Keratinocyte (primary cell): ENCODE measurements at regions not wholly inside any gene's neighbourhood (a gene's known extent, or its start where the extent isn't known, plus 50 kb on each side); places are given as distances from the start of the nearest gene placed in this dataset.

Experiments used
- DNase-seq: peaks from one replicate; pipeline ENCODE4 v3.0.0-alpha.2; 2011; ENCODE audit warnings: low read depth, missing footprints, low spot score
- FAIRE-seq: peaks from 2 replicates; lab custom pipeline; 2011; peaks lifted over from hg19 to GRCh38; lab: Jason Lieb, UNC
- H2AFZ ChIP-seq: 2 replicates; pipeline ENCODE4 v1.6.0; 2012; ENCODE audit warnings: low read length, control low read depth, inconsistent platforms; ENCODE audit not compliant: control insufficient read depth
- H3K27ac ChIP-seq: 2 replicates; pipeline ENCODE4 v1.5.1; 2011; ENCODE audit warnings: low read length; ENCODE audit not compliant: control insufficient read depth, insufficient read depth
- H3K27me3 ChIP-seq: 3 replicates; pipeline ENCODE4 v1.6.0; 2011; ENCODE audit warnings: low read length; ENCODE audit not compliant: control insufficient read depth, insufficient read depth; ENCODE audit errors: extremely low read depth
- H3K36me3 ChIP-seq, 2 experiments: 2 replicates in 1 of 2; 3 replicates in 1 of 2; pipeline ENCODE4 v1.5.1; 2011; ENCODE audit warnings: low read length in 2 of 2, mild to moderate bottlenecking in 1 of 2; ENCODE audit not compliant: control insufficient read depth in 2 of 2, insufficient read depth in 2 of 2; ENCODE audit errors: extremely low read depth in 1 of 2
- H3K4me1 ChIP-seq: 3 replicates; pipeline ENCODE4 v1.5.1; 2011; ENCODE audit warnings: low read length; ENCODE audit not compliant: control insufficient read depth, insufficient read depth; ENCODE audit errors: extremely low read depth
- H3K4me2 ChIP-seq: 3 replicates; pipeline ENCODE4 v1.6.0; 2011; ENCODE audit warnings: low read depth, low read length; ENCODE audit not compliant: control insufficient read depth, insufficient read depth; ENCODE audit errors: extremely low read depth
- H3K4me3 ChIP-seq, 3 experiments: fragments of 200-600 bp in 1 of 3; sonication (generic) in 1 of 3; 2 replicates in 2 of 3; 3 replicates in 1 of 3; pipeline ENCODE4 v1.5.1; 2011 to 2016; ENCODE audit warnings: low read length in 3 of 3, mild to moderate bottlenecking in 3 of 3, control low read depth in 2 of 3, inconsistent platforms in 1 of 3, low read depth in 1 of 3, mixed read lengths in 1 of 3, mixed run types in 1 of 3, moderate library complexity in 1 of 3; ENCODE audit not compliant: control insufficient read depth in 2 of 3, insufficient read depth in 2 of 3; ENCODE audit errors: extremely low read depth in 1 of 3
- H3K79me2 ChIP-seq: 2 replicates; pipeline ENCODE4 v1.6.0; 2012; ENCODE audit warnings: low read length; ENCODE audit not compliant: control insufficient read depth, insufficient read depth
- H3K9ac ChIP-seq: 3 replicates; pipeline ENCODE4 v1.6.0; 2011; ENCODE audit warnings: low read length; ENCODE audit not compliant: control insufficient read depth, insufficient read depth; ENCODE audit errors: extremely low read depth
- H3K9me1 ChIP-seq: 3 replicates; pipeline ENCODE4 v1.6.0; 2011; ENCODE audit warnings: low read length; ENCODE audit not compliant: control insufficient read depth, insufficient read depth; ENCODE audit errors: extremely low read depth
- H3K9me3 ChIP-seq: 2 replicates; pipeline ENCODE4 v1.5.1; 2012; ENCODE audit warnings: low read depth, low read length; ENCODE audit not compliant: control insufficient read depth
- H4K20me1 ChIP-seq: 3 replicates; pipeline ENCODE4 v1.6.0; 2011; ENCODE audit warnings: low read length; ENCODE audit not compliant: control insufficient read depth, insufficient read depth; ENCODE audit errors: extremely low read depth
- CTCF ChIP-seq, 3 experiments: IDR thresholded peaks in 1 of 3; conservative IDR thresholded peaks in 1 of 3; optimal IDR thresholded peaks in 1 of 3; 2 replicates in 2 of 3; 3 replicates in 1 of 3; pipeline versions ENCODE3 to v1.5.1; 2011; ENCODE audit warnings: low read length in 3 of 3, mild to moderate bottlenecking in 3 of 3, moderate library complexity in 2 of 3, control low read depth in 1 of 3, inconsistent platforms in 1 of 3; ENCODE audit not compliant: insufficient read depth in 2 of 3; ENCODE audit errors: extremely low read depth in 1 of 3
- EZH2 ChIP-seq: IDR thresholded peaks from one replicate; pipeline ENCODE4 v1.6.1; 2012; ENCODE audit warnings: inconsistent platforms, mild to moderate bottlenecking, low read length, moderate library complexity
- dilution Hi-C: fragments of 300-500 bp; cut with MboI; formaldehyde crosslinking; loops from one replicate; pipeline ENCODE4 v1.7.0; 2020; ENCODE audit warnings: low sequenced_read_pairs; ENCODE audit not compliant: extremely low pct_ligation_motif_present

DNA sequence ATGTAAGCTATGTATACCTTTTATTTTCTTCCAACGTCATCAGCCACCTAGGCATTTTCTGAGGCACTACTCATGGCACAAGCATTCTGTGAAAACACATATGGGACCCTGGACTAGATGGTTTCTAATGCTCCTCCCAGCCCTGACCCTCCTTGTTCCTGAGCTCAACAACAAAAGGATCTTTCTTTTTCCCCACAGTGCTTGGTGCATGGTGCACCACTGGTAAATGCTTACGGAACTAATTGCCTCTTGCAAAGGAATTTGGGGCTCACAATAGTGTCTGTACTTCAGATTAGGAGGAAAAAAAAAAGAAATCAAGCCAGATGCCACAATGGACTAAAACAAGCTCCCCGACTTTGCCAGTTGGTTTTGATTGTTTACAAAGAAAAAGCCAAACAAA is 390.5 kb downstream of the PLPP3 start:
- no peak overlapping the region for H2AFZ ChIP-seq
- no peaks in the 10 kb centered on the region for H3K36me3 ChIP-seq
- no peaks in the 10 kb centered on the region for H3K9me3 ChIP-seq
- DNase-seq (no peak), FAIRE-seq (no peak)
- H3K27me3 ChIP-seq, result no peaks in the 10 kb centered on the region
- H4K20me1 ChIP-seq, result no peaks in the 10 kb centered on the region
- no peaks in the 10 kb centered on the region for H3K4me1 ChIP-seq
- no peak overlapping the region for H3K9ac ChIP-seq
- H3K27ac ChIP-seq, result no peak overlapping the region
- no peak overlapping the region for H3K4me3 ChIP-seq
- dilution Hi-C loops, result no loop called here
- H3K9me1 ChIP-seq, result no peaks in the 10 kb centered on the region
- TF ChIP-seq CTCF (optimal IDR thresholded peaks at IDR 0.05 in 1 of 3, IDR thresholded peaks at IDR 0.05 in 1 of 3, conservative IDR thresholded peaks at IDR 0.05 in 1 of 3; ENCODE audit: extremely low read depth in 1 of 3, insufficient read depth in 2 of 3, low read length in 3 of 3) (no peak), EZH2 (no peak)
- no peak overlapping the region for H3K4me2 ChIP-seq
- no peaks in the 10 kb centered on the region for H3K79me2 ChIP-seq

GRCh38 chr1:56188221-56188620 is 391.1 kb downstream of the PLPP3 start:
- dilution Hi-C loops, result no loop called here

More at GRCh38 chr1:56188221-56188620, 391.1 kb downstream of the PLPP3 start:
- FAIRE-seq (no peak), DNase-seq (no peak)
- no peaks in the 10 kb centered on the region for H4K20me1 ChIP-seq
- H3K9ac ChIP-seq, result no peak overlapping the region
- TF ChIP-seq CTCF (optimal IDR thresholded peaks at IDR 0.05 in 1 of 3, IDR thresholded peaks at IDR 0.05 in 1 of 3, conservative IDR thresholded peaks at IDR 0.05 in 1 of 3; ENCODE audit: extremely low read depth in 1 of 3, insufficient read depth in 2 of 3, low read length in 3 of 3) (no peak), EZH2 (no peak)
- H3K4me3 ChIP-seq, result no peak overlapping the region
- no peaks in the 10 kb centered on the region for H3K4me1 ChIP-seq
- H3K79me2 ChIP-seq, result no peaks in the 10 kb centered on the region
- H2AFZ ChIP-seq, result no peak overlapping the region
- H3K27me3 ChIP-seq, result no peaks in the 10 kb centered on the region
- H3K36me3 ChIP-seq, result no peaks in the 10 kb centered on the region
- H3K9me3 ChIP-seq, result no peaks in the 10 kb centered on the region
- no peak overlapping the region for H3K4me2 ChIP-seq
- no peaks in the 10 kb centered on the region for H3K9me1 ChIP-seq
- H3K27ac ChIP-seq, result no peak overlapping the region
